Stomach (tissue), 8 donors: ENCODE measurements at regions not wholly inside any gene's neighbourhood (a gene's known extent, or its start where the extent isn't known, plus 50 kb on each side); places are given as distances from the start of the nearest gene placed in this dataset.
A peak's percentile ranks its signal among the peaks of the same experiment; 100 is the strongest.

Experiments
- DNase-seq, 2 donors: peaks; one replicate each; pipeline versions ENCODE4 v3.0.0 to v3.0.0-alpha.2; 2013 to 2019
- H3K27ac ChIP-seq, 5 donors: fragments of 200-600 bp in 4 of 5; sonication (generic) in 4 of 5; one replicate each; pipeline ENCODE4 v1.5.1; 2013 to 2019; ENCODE audit warnings: mild to moderate bottlenecking in 1 of 5, moderate library complexity in 1 of 5
- H3K27me3 ChIP-seq, 3 donors: fragments of 200-600 bp; sonication (generic); one replicate each; pipeline ENCODE4 v1.5.1; 2017 to 2019; ENCODE audit warnings: mixed run types in 1 of 3
- H3K36me3 ChIP-seq, 4 donors: fragments of 200-600 bp; sonication (generic); 1 replicate in 3 of 4; 2 replicates in 1 of 4; pipeline ENCODE4 v1.5.1; 2016 to 2019
- H3K4me1 ChIP-seq, 4 donors: fragments of 200-600 bp; sonication (generic); one replicate each; pipeline ENCODE4 v1.5.1; 2016 to 2019
- H3K4me3 ChIP-seq, 4 donors: fragments of 200-600 bp; sonication (generic) in 3 of 4; one replicate each; pipeline ENCODE4 v1.5.1; 2016 to 2019; ENCODE audit warnings: mild to moderate bottlenecking in 1 of 4
- H3K9me3 ChIP-seq, 4 donors: fragments of 200-600 bp; sonication (generic); one replicate each; pipeline ENCODE4 v1.5.1; 2016 to 2019
- EP300 ChIP-seq: sonication (generic); formaldehyde crosslinking; IDR thresholded peaks from one replicate; pipeline ENCODE4 v1.6.1; 2017; ENCODE audit warnings: antibody characterized with exemption
- POLR2A ChIP-seq, 4 donors: fragments of 450-650 bp; IDR thresholded peaks; one replicate each; pipeline ENCODE4 v1.6.1; 2016; ENCODE audit warnings: antibody characterized with exemption in 4 of 4, control low read depth in 2 of 4, mild to moderate bottlenecking in 1 of 4, moderate library complexity in 1 of 4
- POLR2AphosphoS5 ChIP-seq, 3 donors: sonication (generic); formaldehyde crosslinking; IDR thresholded peaks; one replicate each; pipeline ENCODE4 v1.6.1; 2016; ENCODE audit warnings: antibody characterized with exemption in 3 of 3
- WGBS, 5 donors: extraction: QIAGEN DNeasy Blood & Tissue Kit in 3 of 5; methylation state at CpG; one replicate each; pipeline versions ENCODE4 v1.1.5 to v1.1.7; 2013 to 2018; 5-methylcytosine and 5-hydroxymethylcytosine counted together
- intact Hi-C: fragments of 100-400 bp; cut with DNase I; formaldehyde crosslinking; loops from one replicate; pipeline ENCODE4 v1.15.1; 2023; ENCODE audit warnings: low total_unique reads
- TF ChIP-seq, protein P1 (sequence below), 7 experiments: fragments of 450-650 bp in 4 of 7; fragments of 200-600 bp in 3 of 7; sonication (generic) in 3 of 7; IDR thresholded peaks; one replicate each; pipeline ENCODE4 v1.5.1; 2016 to 2019; ENCODE audit warnings: antibody characterized with exemption in 7 of 7, control low read depth in 2 of 7, mild to moderate bottlenecking in 1 of 7
- donor health status: healthy with polysubstance abuse.
- donor health status: Bipolar disorder and iron deficiency.
- donor health status: healthy.

- Histone ChIP-seq H3K27me3 (no peaks in the 10 kb centered on the region), H3K4me1 (peaks cover 11 to 46% (median 27%) of the 10 kb centered on the region in 4 donors), H3K27ac (peak overlapping the region in 3 of 5 donors; percentile 46 to 57 (median 49)), H3K4me3 (no peak overlapping the region), H3K9me3 (no peaks in the 10 kb centered on the region), H3K36me3 (no peaks in the 10 kb centered on the region)
- intact Hi-C loops: no loop called here
- peak in 1 of 2 donors; percentile 39 for DNase-seq
- TF ChIP-seq POLR2A (IDR thresholded peaks at IDR 0.05): no peak
- TF ChIP-seq POLR2AphosphoS5 (IDR thresholded peaks at IDR 0.05): no peak
- no peak for TF ChIP-seq EP300
- TF ChIP-seq, protein P1, sequence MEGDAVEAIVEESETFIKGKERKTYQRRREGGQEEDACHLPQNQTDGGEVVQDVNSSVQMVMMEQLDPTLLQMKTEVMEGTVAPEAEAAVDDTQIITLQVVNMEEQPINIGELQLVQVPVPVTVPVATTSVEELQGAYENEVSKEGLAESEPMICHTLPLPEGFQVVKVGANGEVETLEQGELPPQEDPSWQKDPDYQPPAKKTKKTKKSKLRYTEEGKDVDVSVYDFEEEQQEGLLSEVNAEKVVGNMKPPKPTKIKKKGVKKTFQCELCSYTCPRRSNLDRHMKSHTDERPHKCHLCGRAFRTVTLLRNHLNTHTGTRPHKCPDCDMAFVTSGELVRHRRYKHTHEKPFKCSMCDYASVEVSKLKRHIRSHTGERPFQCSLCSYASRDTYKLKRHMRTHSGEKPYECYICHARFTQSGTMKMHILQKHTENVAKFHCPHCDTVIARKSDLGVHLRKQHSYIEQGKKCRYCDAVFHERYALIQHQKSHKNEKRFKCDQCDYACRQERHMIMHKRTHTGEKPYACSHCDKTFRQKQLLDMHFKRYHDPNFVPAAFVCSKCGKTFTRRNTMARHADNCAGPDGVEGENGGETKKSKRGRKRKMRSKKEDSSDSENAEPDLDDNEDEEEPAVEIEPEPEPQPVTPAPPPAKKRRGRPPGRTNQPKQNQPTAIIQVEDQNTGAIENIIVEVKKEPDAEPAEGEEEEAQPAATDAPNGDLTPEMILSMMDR (IDR thresholded peaks at IDR 0.05): no peak
- 63 to 78% (median 68%) methylated on average over 7 of the region's 7 CpGs for WGBS, 5 donors
Observed at GRCh38 chr1:182170891-182171461, 109.5 kb upstream of the ZNF648 start.

DNA sequence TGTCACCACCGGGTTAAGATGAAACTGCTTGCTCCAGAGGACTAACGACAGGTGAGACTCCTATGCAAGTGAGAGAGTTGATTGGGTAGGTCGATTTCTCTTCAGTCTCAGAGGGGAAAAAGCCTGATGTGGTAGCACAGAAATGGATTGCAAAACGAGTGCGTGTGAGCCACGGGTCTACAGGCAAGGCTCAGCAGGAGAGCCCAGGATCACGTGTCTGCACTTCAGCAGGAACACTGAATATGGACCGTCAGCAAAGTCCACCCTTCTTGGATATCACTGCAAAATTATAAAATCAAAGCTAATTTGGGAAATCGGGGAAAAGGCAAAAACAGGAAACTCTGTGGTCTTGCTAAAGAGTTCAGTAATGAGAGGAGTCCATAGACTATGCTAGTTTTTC is 107.7 kb upstream of the ZNF648 start:
- TF ChIP-seq EP300 (no peak), POLR2AphosphoS5 (IDR thresholded peaks at IDR 0.05) (no peak), POLR2A (IDR thresholded peaks at IDR 0.05) (no peak)
- TF ChIP-seq, protein P1 (IDR thresholded peaks at IDR 0.05): no peak
- no peak for DNase-seq
- WGBS, 5 donors: 63 to 68% (median 65%) methylated on average over 9 of the region's 9 CpGs
- peaks cover 6 to 33% (median 20%) of the 10 kb centered on the region in 4 donors for H3K4me1 ChIP-seq
- H3K36me3 ChIP-seq: no peaks in the 10 kb centered on the region
- no peak overlapping the region for H3K4me3 ChIP-seq
- intact Hi-C loops: no loop called here
- H3K27ac ChIP-seq: peak overlapping the region in 3 of 5 donors; percentile 13 to 57 (median 23)
- H3K27me3 ChIP-seq: no peaks in the 10 kb centered on the region
- no peaks in the 10 kb centered on the region for H3K9me3 ChIP-seq

GRCh38 chr1:182166750-182167149 is 105.2 kb upstream of the ZNF648 start:
- no peak overlapping the region for H3K4me3 ChIP-seq
- no peak for DNase-seq
- H3K36me3 ChIP-seq: no peaks in the 10 kb centered on the region
- no peaks in the 10 kb centered on the region for H3K27me3 ChIP-seq
- 84 to 100% (median 95%) methylated on average over 1 of the region's 1 CpG for WGBS, 5 donors
- no peak for TF ChIP-seq EP300
- TF ChIP-seq POLR2AphosphoS5 (IDR thresholded peaks at IDR 0.05): no peak
- H3K9me3 ChIP-seq: no peaks in the 10 kb centered on the region
- H3K27ac ChIP-seq: no peak overlapping the region
- H3K4me1 ChIP-seq: peaks cover 0 to 33% (median 19%) of the 10 kb centered on the region in 4 donors
- intact Hi-C loops: no loop called here

DNA sequence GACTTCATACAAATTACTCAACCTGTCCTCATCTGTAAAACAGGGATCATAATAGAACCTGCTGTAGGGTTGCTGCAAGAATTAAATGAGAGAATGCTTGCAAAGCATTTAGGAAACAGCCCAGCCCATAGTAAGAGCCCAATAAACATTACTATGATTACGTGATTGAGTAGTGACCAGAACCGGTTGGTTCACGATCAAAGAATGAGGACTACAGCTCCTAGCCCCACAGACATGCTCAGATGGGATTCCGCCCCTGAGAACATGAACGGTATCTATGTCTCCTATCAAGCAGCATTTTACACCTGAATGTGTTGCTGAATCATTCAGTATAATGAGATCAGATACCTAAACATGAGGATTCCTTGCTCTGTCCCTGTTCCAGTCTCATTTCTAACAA is 104.8 kb upstream of the ZNF648 start:
- no peaks in the 10 kb centered on the region for H3K9me3 ChIP-seq
- intact Hi-C loops: no loop called here
- H3K4me3 ChIP-seq: no peak overlapping the region
- WGBS, 5 donors: 93 to 95% (median 93%) methylated on average over 5 of the region's 5 CpGs
- peaks cover 0 to 33% (median 19%) of the 10 kb centered on the region in 4 donors for H3K4me1 ChIP-seq
- DNase-seq: no peak
- TF ChIP-seq POLR2A (IDR thresholded peaks at IDR 0.05) (no peak), POLR2AphosphoS5 (IDR thresholded peaks at IDR 0.05) (no peak), EP300 (no peak)
- TF ChIP-seq, protein P1 (IDR thresholded peaks at IDR 0.05): no peak
- H3K27me3 ChIP-seq: no peaks in the 10 kb centered on the region
- no peaks in the 10 kb centered on the region for H3K36me3 ChIP-seq
- H3K27ac ChIP-seq: no peak overlapping the region

DNA sequence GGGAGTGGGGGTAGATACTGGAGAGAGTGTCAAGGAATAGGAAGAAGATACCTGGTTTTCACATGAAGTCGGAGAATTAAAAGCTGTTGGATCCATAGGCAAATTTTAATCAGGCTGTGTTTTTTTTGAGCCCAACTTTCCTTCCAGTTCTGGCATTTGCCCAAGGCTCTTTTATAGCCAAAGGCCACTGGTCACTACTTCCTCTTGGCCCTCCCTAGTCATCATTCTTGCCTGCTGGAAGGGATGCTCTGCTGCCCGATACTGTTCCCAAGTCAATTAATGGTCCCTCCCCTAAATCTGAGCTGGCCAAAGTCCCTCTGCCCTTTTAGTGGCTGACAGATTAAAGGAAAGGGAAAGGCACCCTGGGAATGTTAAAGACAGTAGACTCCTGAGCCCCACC is 102.8 kb upstream of the ZNF648 start:
- H3K4me1 ChIP-seq: peaks cover 0 to 18% (median 15%) of the 10 kb centered on the region in 4 donors
- H3K9me3 ChIP-seq: peaks cover 0 to 9% (median 5%) of the 10 kb centered on the region in 4 donors
- H3K4me3 ChIP-seq: no peak overlapping the region
- no peak for DNase-seq
- TF ChIP-seq EP300 (no peak), POLR2AphosphoS5 (IDR thresholded peaks at IDR 0.05) (no peak), POLR2A (IDR thresholded peaks at IDR 0.05) (no peak)
- TF ChIP-seq, protein P1 (IDR thresholded peaks at IDR 0.05): no peak
- intact Hi-C loops: no loop called here
- H3K27ac ChIP-seq: peak overlapping the region in 4 of 5 donors; percentile 8 to 78 (median 64)
- no peaks in the 10 kb centered on the region for H3K27me3 ChIP-seq
- H3K36me3 ChIP-seq: no peaks in the 10 kb centered on the region
- WGBS, 5 donors: 48 to 79% (median 71%) methylated on average over 2 of the region's 2 CpGs
